ENCODE measurements at regions not wholly inside any gene's neighbourhood (a gene's known extent, or its start where the extent isn't known, plus 50 kb on each side); places are given as distances from the start of the nearest gene placed in this dataset.

DNA sequence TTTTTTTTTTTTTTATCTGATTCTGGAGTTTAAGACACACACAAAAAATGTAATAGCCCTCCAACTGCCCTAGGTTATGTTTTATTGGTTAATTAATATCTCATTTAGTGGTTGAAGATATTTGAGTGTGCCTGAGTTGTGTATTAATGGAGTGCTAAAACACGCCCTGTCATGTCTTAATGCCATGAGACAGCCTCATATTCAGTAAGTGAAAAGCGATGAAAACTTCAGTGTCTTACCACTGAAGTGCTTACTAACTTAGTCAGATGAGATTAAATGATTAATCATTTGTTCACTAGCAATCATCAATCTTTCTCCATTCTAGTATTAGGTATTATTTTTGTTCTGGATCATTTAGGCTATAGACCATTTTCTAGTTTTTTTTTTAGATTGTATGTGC, 544.7 kb upstream of the ROBO2 start:
- no peak for DNase-seq (ENCODE audit: low read depth in 1 of 2, low spot score in 1 of 2)
- no peak for TF ChIP-seq POLR2AphosphoS5 (IDR thresholded peaks at IDR 0.05; ENCODE audit: low read depth)
- TF ChIP-seq SPI1 (IDR thresholded peaks at IDR 0.05; ENCODE audit: borderline replicate concordance, low read depth) = no peak
- TF ChIP-seq, protein P1, sequence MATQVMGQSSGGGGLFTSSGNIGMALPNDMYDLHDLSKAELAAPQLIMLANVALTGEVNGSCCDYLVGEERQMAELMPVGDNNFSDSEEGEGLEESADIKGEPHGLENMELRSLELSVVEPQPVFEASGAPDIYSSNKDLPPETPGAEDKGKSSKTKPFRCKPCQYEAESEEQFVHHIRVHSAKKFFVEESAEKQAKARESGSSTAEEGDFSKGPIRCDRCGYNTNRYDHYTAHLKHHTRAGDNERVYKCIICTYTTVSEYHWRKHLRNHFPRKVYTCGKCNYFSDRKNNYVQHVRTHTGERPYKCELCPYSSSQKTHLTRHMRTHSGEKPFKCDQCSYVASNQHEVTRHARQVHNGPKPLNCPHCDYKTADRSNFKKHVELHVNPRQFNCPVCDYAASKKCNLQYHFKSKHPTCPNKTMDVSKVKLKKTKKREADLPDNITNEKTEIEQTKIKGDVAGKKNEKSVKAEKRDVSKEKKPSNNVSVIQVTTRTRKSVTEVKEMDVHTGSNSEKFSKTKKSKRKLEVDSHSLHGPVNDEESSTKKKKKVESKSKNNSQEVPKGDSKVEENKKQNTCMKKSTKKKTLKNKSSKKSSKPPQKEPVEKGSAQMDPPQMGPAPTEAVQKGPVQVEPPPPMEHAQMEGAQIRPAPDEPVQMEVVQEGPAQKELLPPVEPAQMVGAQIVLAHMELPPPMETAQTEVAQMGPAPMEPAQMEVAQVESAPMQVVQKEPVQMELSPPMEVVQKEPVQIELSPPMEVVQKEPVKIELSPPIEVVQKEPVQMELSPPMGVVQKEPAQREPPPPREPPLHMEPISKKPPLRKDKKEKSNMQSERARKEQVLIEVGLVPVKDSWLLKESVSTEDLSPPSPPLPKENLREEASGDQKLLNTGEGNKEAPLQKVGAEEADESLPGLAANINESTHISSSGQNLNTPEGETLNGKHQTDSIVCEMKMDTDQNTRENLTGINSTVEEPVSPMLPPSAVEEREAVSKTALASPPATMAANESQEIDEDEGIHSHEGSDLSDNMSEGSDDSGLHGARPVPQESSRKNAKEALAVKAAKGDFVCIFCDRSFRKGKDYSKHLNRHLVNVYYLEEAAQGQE (IDR thresholded peaks at IDR 0.05; ENCODE audit: insufficient replicate concordance, low read depth) = no peak
- no peak for TF ChIP-seq CTCF (IDR thresholded peaks at IDR 0.05; ENCODE audit: insufficient read depth, low read length)
- no peak for TF ChIP-seq GABPA (IDR thresholded peaks at IDR 0.05; ENCODE audit: low read depth)

GRCh38 chr3:76497636-76498035, 542.3 kb upstream of the ROBO2 start:
- Histone ChIP-seq H3K27me3 (ENCODE audit: insufficient read depth, poor library complexity, severe bottlenecking) (no peaks in the 10 kb centered on the region), H3K27ac (replicated peaks) (no peak overlapping the region), H3K4me3 (replicated peaks; ENCODE audit: insufficient read depth, low read length) (no peak overlapping the region)
- TF ChIP-seq POLR2AphosphoS5 (IDR thresholded peaks at IDR 0.05; ENCODE audit: low read depth) = no peak
- TF ChIP-seq, protein P1 (IDR thresholded peaks at IDR 0.05; ENCODE audit: insufficient replicate concordance, low read depth) = no peak
- TF ChIP-seq CTCF (IDR thresholded peaks at IDR 0.05; ENCODE audit: insufficient read depth, low read length) = no peak
- no peak for TF ChIP-seq SPI1 (IDR thresholded peaks at IDR 0.05; ENCODE audit: borderline replicate concordance, low read depth)
- no peak for TF ChIP-seq GABPA (IDR thresholded peaks at IDR 0.05; ENCODE audit: low read depth)
- DNase-seq (ENCODE audit: low read depth in 1 of 2, low spot score in 1 of 2) = no peak

More for the DNA sequence above, 544.7 kb upstream of the ROBO2 start:
- no peak overlapping the region for H3K27ac ChIP-seq (replicated peaks)
- no peaks in the 10 kb centered on the region for H3K27me3 ChIP-seq (ENCODE audit: insufficient read depth, poor library complexity, severe bottlenecking)
- no peak overlapping the region for H3K4me3 ChIP-seq (replicated peaks; ENCODE audit: insufficient read depth, low read length)

- Histone ChIP-seq H3K27me3 (ENCODE audit: insufficient read depth, poor library complexity, severe bottlenecking) (no peaks in the 10 kb centered on the region), H3K4me3 (replicated peaks; ENCODE audit: insufficient read depth, low read length) (no peak overlapping the region), H3K27ac (replicated peaks) (no peak overlapping the region)
- TF ChIP-seq POLR2AphosphoS5 (IDR thresholded peaks at IDR 0.05; ENCODE audit: low read depth) = no peak
- TF ChIP-seq GABPA (IDR thresholded peaks at IDR 0.05; ENCODE audit: low read depth) = no peak
- TF ChIP-seq SPI1 (IDR thresholded peaks at IDR 0.05; ENCODE audit: borderline replicate concordance, low read depth) = no peak
- TF ChIP-seq, protein P1 (IDR thresholded peaks at IDR 0.05; ENCODE audit: insufficient replicate concordance, low read depth) = no peak
- TF ChIP-seq CTCF (IDR thresholded peaks at IDR 0.05; ENCODE audit: insufficient read depth, low read length) = no peak
- DNase-seq (ENCODE audit: low read depth in 1 of 2, low spot score in 1 of 2) = no peak
Measured at GRCh38 chr3:76500746-76501275, 539.1 kb upstream of the ROBO2 start.

Measured in HL-60 (cell line).